WTC11 (cell line): ENCODE measurements at regions not wholly inside any gene's neighbourhood (a gene's known extent, or its start where the extent isn't known, plus 50 kb on each side); places are given as distances from the start of the nearest gene placed in this dataset.

Source experiments
- ATAC-seq: fragments of 200-7000 bp; cut with Tn5 transposase; 2 replicates; pipeline ENCODE4 v1.10.0; 2021; ENCODE audit warnings: mild to moderate bottlenecking, moderate library complexity
- CTCF ChIA-PET: fragments of 300-600 bp; sonication (Branson Sonifier 250); formaldehyde crosslinking; loops from one replicate; lab custom pipeline; 2021; ENCODE audit warnings: antibody characterized with exemption; lab: Charles Lee
- POLR2A ChIA-PET: fragments of 350-600 bp; sonication (Branson Sonifier 250); formaldehyde crosslinking; loops from one replicate; lab custom pipeline; 2021; ENCODE audit warnings: antibody characterized with exemption; lab: Charles Lee
- DNase-seq: peaks from one replicate; pipeline ENCODE4 v3.0.0; 2021; ENCODE audit warnings: low spot score
- H3K27ac Mint-ChIP-seq: 2 replicates; pipeline ENCODE4 v1.8.0; 2021; ENCODE audit warnings: mixed read lengths
- H3K27me3 Mint-ChIP-seq: 2 replicates; pipeline ENCODE4 v1.8.0; 2021; ENCODE audit warnings: low read depth, mild to moderate bottlenecking, moderate library complexity, mixed read lengths
- H3K36me3 Mint-ChIP-seq: 2 replicates; pipeline ENCODE4 v1.8.0; 2021; ENCODE audit warnings: mixed read lengths
- H3K4me1 Mint-ChIP-seq: 2 replicates; pipeline ENCODE4 v1.8.0; 2022; ENCODE audit warnings: mixed read lengths
- H3K4me3 Mint-ChIP-seq: 2 replicates; pipeline ENCODE4 v1.8.0; 2021; ENCODE audit warnings: mild to moderate bottlenecking, moderate library complexity, mixed read lengths
- H3K9me3 Mint-ChIP-seq: 2 replicates; pipeline ENCODE4 v1.8.0; 2021; ENCODE audit warnings: mixed read lengths
- CDX4 ChIP-seq: fragments of 250-450 bp; sonication (Bioruptor Pico); IDR thresholded peaks from 2 replicates; pipeline ENCODE4 v1.9.0; 2021; ENCODE audit warnings: moderate library complexity, mild to moderate bottlenecking, inconsistent platforms, borderline replicate concordance
- ELF4 ChIP-seq: sonication (generic); formaldehyde crosslinking; IDR thresholded peaks from 2 replicates; pipeline ENCODE4 v1.8.1; 2022; ENCODE audit warnings: low read depth, mild to moderate bottlenecking, moderate library complexity, missing genetic modification reagents
- ESRRA ChIP-seq: sonication (generic); formaldehyde crosslinking; IDR thresholded peaks from 2 replicates; pipeline ENCODE4 v1.8.1; 2022; ENCODE audit warnings: mild to moderate bottlenecking, missing genetic modification reagents, borderline replicate concordance
- FOXP1 ChIP-seq: sonication (generic); formaldehyde crosslinking; IDR thresholded peaks from 2 replicates; pipeline ENCODE4 v1.8.0; 2022; ENCODE audit warnings: missing genetic modification reagents, mild to moderate bottlenecking, moderate library complexity, borderline replicate concordance
- GABPB1 ChIP-seq: sonication (generic); formaldehyde crosslinking; IDR thresholded peaks from 2 replicates; pipeline ENCODE4 v1.8.1; 2023; ENCODE audit warnings: mild to moderate bottlenecking, missing genetic modification reagents
- HMGA2 ChIP-seq: fragments of 250-450 bp; sonication (Bioruptor Pico); IDR thresholded peaks from 2 replicates; pipeline ENCODE4 v1.4.0; 2021; ENCODE audit warnings: mild to moderate bottlenecking, moderate library complexity
- NFE2L1 ChIP-seq: sonication (generic); formaldehyde crosslinking; IDR thresholded peaks from 2 replicates; pipeline ENCODE4 v1.8.1; 2023; ENCODE audit warnings: missing genetic modification reagents
- SMAD4 ChIP-seq: sonication (generic); formaldehyde crosslinking; IDR thresholded peaks from 2 replicates; pipeline ENCODE4 v1.8.0; 2022; ENCODE audit warnings: mild to moderate bottlenecking, missing genetic modification reagents
- TP53 ChIP-seq: sonication (generic); formaldehyde crosslinking; IDR thresholded peaks from 2 replicates; pipeline ENCODE4 v1.8.1; 2023; ENCODE audit warnings: mild to moderate bottlenecking, missing genetic modification reagents
- USF1 ChIP-seq: sonication (generic); formaldehyde crosslinking; IDR thresholded peaks from 2 replicates; pipeline ENCODE4 v1.8.0; 2022; ENCODE audit warnings: mild to moderate bottlenecking, missing genetic modification reagents
- ZNF317 ChIP-seq: sonication (generic); formaldehyde crosslinking; IDR thresholded peaks from 2 replicates; pipeline ENCODE4 v1.8.1; 2023; ENCODE audit warnings: low read depth, mild to moderate bottlenecking, moderate library complexity, missing genetic modification reagents, borderline replicate concordance
- ZNF671 ChIP-seq: fragments of 250-450 bp; sonication (Bioruptor Pico); IDR thresholded peaks from 2 replicates; pipeline ENCODE4 v1.8.0; 2021; ENCODE audit warnings: mild to moderate bottlenecking
- TF ChIP-seq, protein P1 (sequence below): sonication (generic); formaldehyde crosslinking; IDR thresholded peaks from 2 replicates; pipeline ENCODE4 v1.8.0; 2023; ENCODE audit warnings: missing genetic modification reagents
- TF ChIP-seq, protein P2 (sequence below): fragments of 250-450 bp; sonication (Bioruptor Pico); IDR thresholded peaks from 2 replicates; pipeline ENCODE4 v1.8.0; 2021; ENCODE audit warnings: mild to moderate bottlenecking
- TF ChIP-seq, protein P3 (sequence below): sonication (generic); formaldehyde crosslinking; IDR thresholded peaks from 2 replicates; pipeline ENCODE4 v1.8.0; 2023; ENCODE audit warnings: missing genetic modification reagents, mild to moderate bottlenecking, borderline replicate concordance
- TF ChIP-seq, protein P4 (sequence below): sonication (generic); formaldehyde crosslinking; IDR thresholded peaks from 2 replicates; pipeline ENCODE4 v1.8.0; 2023; ENCODE audit warnings: mild to moderate bottlenecking, missing genetic modification reagents
- TF ChIP-seq, protein P5 (sequence below): sonication (generic); formaldehyde crosslinking; IDR thresholded peaks from 2 replicates; pipeline ENCODE4 v1.8.0; 2022; ENCODE audit warnings: mild to moderate bottlenecking, missing genetic modification reagents

- ChIA-PET POLR2A (no interaction called here), CTCF (interaction anchor here (1.4 to 1.9 kb wide), 2 partner anchors 8 to 32 kb away, joined by 4 to 6 read pairs; no protein-coding TSS in a partner anchor)
- DNase-seq (no peak), ATAC-seq (no peak)
- no peak overlapping the region for H3K4me3 Mint-ChIP-seq
- no peaks in the 10 kb centered on the region for H3K36me3 Mint-ChIP-seq
- no peaks in the 10 kb centered on the region for H3K9me3 Mint-ChIP-seq
- peaks cover 38% of the 10 kb centered on the region for H3K4me1 Mint-ChIP-seq
- H3K27me3 Mint-ChIP-seq: no peaks in the 10 kb centered on the region
- no peak overlapping the region for H3K27ac Mint-ChIP-seq
- TF ChIP-seq TP53 (CRISPR knock-in tag) (no peak), ZNF317 (no peak), SMAD4 (CRISPR knock-in tag) (no peak), NFE2L1 (no peak), ESRRA (CRISPR knock-in tag) (no peak), GABPB1 (CRISPR knock-in tag) (no peak), ELF4 (CRISPR knock-in tag) (no peak), CDX4 (no peak), HMGA2 (CRISPR knock-in tag) (no peak), USF1 (CRISPR knock-in tag) (no peak), FOXP1 (CRISPR knock-in tag) (no peak), ZNF671 (CRISPR knock-in tag) (no peak)
- TF ChIP-seq, protein P1, sequence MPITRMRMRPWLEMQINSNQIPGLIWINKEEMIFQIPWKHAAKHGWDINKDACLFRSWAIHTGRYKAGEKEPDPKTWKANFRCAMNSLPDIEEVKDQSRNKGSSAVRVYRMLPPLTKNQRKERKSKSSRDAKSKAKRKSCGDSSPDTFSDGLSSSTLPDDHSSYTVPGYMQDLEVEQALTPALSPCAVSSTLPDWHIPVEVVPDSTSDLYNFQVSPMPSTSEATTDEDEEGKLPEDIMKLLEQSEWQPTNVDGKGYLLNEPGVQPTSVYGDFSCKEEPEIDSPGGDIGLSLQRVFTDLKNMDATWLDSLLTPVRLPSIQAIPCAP (CRISPR knock-in tag): no peak
- TF ChIP-seq, protein P2, sequence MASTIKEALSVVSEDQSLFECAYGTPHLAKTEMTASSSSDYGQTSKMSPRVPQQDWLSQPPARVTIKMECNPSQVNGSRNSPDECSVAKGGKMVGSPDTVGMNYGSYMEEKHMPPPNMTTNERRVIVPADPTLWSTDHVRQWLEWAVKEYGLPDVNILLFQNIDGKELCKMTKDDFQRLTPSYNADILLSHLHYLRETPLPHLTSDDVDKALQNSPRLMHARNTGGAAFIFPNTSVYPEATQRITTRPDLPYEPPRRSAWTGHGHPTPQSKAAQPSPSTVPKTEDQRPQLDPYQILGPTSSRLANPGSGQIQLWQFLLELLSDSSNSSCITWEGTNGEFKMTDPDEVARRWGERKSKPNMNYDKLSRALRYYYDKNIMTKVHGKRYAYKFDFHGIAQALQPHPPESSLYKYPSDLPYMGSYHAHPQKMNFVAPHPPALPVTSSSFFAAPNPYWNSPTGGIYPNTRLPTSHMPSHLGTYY (CRISPR knock-in tag): no peak
- TF ChIP-seq, protein P3, sequence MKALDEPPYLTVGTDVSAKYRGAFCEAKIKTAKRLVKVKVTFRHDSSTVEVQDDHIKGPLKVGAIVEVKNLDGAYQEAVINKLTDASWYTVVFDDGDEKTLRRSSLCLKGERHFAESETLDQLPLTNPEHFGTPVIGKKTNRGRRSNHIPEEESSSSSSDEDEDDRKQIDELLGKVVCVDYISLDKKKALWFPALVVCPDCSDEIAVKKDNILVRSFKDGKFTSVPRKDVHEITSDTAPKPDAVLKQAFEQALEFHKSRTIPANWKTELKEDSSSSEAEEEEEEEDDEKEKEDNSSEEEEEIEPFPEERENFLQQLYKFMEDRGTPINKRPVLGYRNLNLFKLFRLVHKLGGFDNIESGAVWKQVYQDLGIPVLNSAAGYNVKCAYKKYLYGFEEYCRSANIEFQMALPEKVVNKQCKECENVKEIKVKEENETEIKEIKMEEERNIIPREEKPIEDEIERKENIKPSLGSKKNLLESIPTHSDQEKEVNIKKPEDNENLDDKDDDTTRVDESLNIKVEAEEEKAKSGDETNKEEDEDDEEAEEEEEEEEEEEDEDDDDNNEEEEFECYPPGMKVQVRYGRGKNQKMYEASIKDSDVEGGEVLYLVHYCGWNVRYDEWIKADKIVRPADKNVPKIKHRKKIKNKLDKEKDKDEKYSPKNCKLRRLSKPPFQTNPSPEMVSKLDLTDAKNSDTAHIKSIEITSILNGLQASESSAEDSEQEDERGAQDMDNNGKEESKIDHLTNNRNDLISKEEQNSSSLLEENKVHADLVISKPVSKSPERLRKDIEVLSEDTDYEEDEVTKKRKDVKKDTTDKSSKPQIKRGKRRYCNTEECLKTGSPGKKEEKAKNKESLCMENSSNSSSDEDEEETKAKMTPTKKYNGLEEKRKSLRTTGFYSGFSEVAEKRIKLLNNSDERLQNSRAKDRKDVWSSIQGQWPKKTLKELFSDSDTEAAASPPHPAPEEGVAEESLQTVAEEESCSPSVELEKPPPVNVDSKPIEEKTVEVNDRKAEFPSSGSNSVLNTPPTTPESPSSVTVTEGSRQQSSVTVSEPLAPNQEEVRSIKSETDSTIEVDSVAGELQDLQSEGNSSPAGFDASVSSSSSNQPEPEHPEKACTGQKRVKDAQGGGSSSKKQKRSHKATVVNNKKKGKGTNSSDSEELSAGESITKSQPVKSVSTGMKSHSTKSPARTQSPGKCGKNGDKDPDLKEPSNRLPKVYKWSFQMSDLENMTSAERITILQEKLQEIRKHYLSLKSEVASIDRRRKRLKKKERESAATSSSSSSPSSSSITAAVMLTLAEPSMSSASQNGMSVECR: no peak
- TF ChIP-seq, protein P4, sequence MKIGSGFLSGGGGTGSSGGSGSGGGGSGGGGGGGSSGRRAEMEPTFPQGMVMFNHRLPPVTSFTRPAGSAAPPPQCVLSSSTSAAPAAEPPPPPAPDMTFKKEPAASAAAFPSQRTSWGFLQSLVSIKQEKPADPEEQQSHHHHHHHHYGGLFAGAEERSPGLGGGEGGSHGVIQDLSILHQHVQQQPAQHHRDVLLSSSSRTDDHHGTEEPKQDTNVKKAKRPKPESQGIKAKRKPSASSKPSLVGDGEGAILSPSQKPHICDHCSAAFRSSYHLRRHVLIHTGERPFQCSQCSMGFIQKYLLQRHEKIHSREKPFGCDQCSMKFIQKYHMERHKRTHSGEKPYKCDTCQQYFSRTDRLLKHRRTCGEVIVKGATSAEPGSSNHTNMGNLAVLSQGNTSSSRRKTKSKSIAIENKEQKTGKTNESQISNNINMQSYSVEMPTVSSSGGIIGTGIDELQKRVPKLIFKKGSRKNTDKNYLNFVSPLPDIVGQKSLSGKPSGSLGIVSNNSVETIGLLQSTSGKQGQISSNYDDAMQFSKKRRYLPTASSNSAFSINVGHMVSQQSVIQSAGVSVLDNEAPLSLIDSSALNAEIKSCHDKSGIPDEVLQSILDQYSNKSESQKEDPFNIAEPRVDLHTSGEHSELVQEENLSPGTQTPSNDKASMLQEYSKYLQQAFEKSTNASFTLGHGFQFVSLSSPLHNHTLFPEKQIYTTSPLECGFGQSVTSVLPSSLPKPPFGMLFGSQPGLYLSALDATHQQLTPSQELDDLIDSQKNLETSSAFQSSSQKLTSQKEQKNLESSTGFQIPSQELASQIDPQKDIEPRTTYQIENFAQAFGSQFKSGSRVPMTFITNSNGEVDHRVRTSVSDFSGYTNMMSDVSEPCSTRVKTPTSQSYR: no peak
- TF ChIP-seq, protein P5, sequence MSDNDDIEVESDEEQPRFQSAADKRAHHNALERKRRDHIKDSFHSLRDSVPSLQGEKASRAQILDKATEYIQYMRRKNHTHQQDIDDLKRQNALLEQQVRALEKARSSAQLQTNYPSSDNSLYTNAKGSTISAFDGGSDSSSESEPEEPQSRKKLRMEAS: no peak
These were observed 154.8 kb downstream of the RPS12 start for GRCh38 chr6:132969196-132969595.
